Glomerular endothelial cell (primary cell): ENCODE measurements at regions not wholly inside any gene's neighbourhood (a gene's known extent, or its start where the extent isn't known, plus 50 kb on each side); places are given as distances from the start of the nearest gene placed in this dataset.

ENCODE experiments used
- DNase-seq: peaks from one replicate; pipeline ENCODE4 v3.0.0-alpha.2; 2011; ENCODE audit warnings: low read depth, low spot score; ENCODE audit errors: extremely low read depth

GRCh38 chr13:29935309-29935981 lies 85.0 kb upstream of the UBL3 start:
- no peak for DNase-seq

GRCh38 chr13:29934531-29935308 lies 84.3 kb upstream of the UBL3 start:
- no peak for DNase-seq

GRCh38 chr13:29933401-29933800 lies 83.0 kb upstream of the UBL3 start:
- no peak for DNase-seq

GRCh38 chr13:29931696-29932095 lies 81.3 kb upstream of the UBL3 start:
- DNase-seq = no peak

- no peak for DNase-seq
Observed at GRCh38 chr13:29929062-29929847, 78.8 kb upstream of the UBL3 start.

- no peak for DNase-seq
Observed at GRCh38 chr13:29926098-29926476, 75.7 kb upstream of the UBL3 start.

GRCh38 chr13:29925457-29926097 lies 75.2 kb upstream of the UBL3 start:
- no peak for DNase-seq

- DNase-seq = no peak
Observed at GRCh38 chr13:29924482-29925350, 74.3 kb upstream of the UBL3 start.

GRCh38 chr13:29923554-29924481 lies 73.4 kb upstream of the UBL3 start:
- DNase-seq = peak; percentile 55

- DNase-seq = no peak
Observed at GRCh38 chr13:29922896-29923295, 72.5 kb upstream of the UBL3 start.

GRCh38 chr13:29922281-29922821 lies 71.9 kb upstream of the UBL3 start:
- no peak for DNase-seq

- DNase-seq = no peak
Observed at GRCh38 chr13:29921542-29921941, 71.1 kb upstream of the UBL3 start.

- DNase-seq = no peak
Observed at GRCh38 chr13:29920025-29920643, 69.7 kb upstream of the UBL3 start.

- no peak for DNase-seq
Observed at GRCh38 chr13:29918845-29919244, 68.4 kb upstream of the UBL3 start.

GRCh38 chr13:29917650-29918049 lies 67.2 kb upstream of the UBL3 start:
- no peak for DNase-seq

- DNase-seq = no peak
Observed at GRCh38 chr13:29914581-29914980, 64.2 kb upstream of the UBL3 start.

- no peak for DNase-seq
Observed at GRCh38 chr13:29911781-29912418, 61.5 kb upstream of the UBL3 start.
